Stimulated activated CD4-positive, alpha-beta T cell treated with anti-CD3 and anti-CD28 coated beads, Interleukin-1b, Interleukin-23, amount 100 ng/mL, for 4 hours (primary cell): ENCODE measurements at regions not wholly inside any gene's neighbourhood (a gene's known extent, or its start where the extent isn't known, plus 50 kb on each side); places are given as distances from the start of the nearest gene placed in this dataset.

Experiments used
- DNase-seq, 2 donors: peaks; one replicate each; pipeline ENCODE4 v3.0.0-alpha.2; 2020; ENCODE audit warnings: low read depth in 2 of 2

GRCh38 chr2:67970071-67970470 lies 92.7 kb downstream of the C1D start:
- DNase-seq: no peak

GRCh38 chr2:67970542-67970941 lies 92.3 kb downstream of the C1D start:
- DNase-seq: no peak

GRCh38 chr2:67974559-67975430 lies 88.0 kb downstream of the C1D start:
- DNase-seq: no peak

- no peak for DNase-seq
Measured at GRCh38 chr2:67977464-67977863, 85.3 kb downstream of the C1D start.

GRCh38 chr2:67982956-67983355 lies 79.8 kb downstream of the C1D start:
- DNase-seq: no peak

GRCh38 chr2:67984600-67984999 lies 78.2 kb downstream of the C1D start:
- DNase-seq: no peak

- no peak for DNase-seq
Measured at GRCh38 chr2:67985586-67985985, 77.2 kb downstream of the C1D start.

- DNase-seq: no peak
Measured at GRCh38 chr2:67986258-67986657, 76.5 kb downstream of the C1D start.
